CD4-positive, alpha-beta T cell treated with Interleukin-4 for 4 hours (primary cell): ENCODE measurements at regions not wholly inside any gene's neighbourhood (a gene's known extent, or its start where the extent isn't known, plus 50 kb on each side); places are given as distances from the start of the nearest gene placed in this dataset.

Experiments used
- DNase-seq: peaks from one replicate; pipeline ENCODE4 v3.0.0-alpha.2; 2020

- no peak for DNase-seq
Measured at GRCh38 chr3:46087871-46088270, 60.6 kb upstream of the XCR1 start.

DNA sequence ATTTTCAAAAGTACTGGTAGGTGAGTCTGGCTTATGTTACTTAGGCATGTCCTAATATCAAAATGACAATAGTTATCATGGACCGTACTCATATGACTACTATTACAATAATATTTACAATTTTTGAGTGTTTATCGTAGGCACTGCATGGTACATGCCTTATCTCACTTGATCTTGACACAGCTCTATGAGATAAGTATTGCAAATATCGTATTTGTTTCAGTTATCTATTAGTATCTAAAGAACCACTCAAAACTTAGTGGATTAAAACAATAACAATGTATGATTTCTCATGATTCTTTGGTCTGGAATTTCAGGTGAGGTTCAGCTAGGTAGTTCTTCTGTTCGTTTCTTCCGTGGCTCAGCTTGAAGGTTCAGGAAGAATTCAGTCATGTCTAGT lies 59.7 kb upstream of the XCR1 start:
- DNase-seq: no peak

GRCh38 chr3:46086083-46086437 lies 58.8 kb upstream of the XCR1 start:
- no peak for DNase-seq

DNA sequence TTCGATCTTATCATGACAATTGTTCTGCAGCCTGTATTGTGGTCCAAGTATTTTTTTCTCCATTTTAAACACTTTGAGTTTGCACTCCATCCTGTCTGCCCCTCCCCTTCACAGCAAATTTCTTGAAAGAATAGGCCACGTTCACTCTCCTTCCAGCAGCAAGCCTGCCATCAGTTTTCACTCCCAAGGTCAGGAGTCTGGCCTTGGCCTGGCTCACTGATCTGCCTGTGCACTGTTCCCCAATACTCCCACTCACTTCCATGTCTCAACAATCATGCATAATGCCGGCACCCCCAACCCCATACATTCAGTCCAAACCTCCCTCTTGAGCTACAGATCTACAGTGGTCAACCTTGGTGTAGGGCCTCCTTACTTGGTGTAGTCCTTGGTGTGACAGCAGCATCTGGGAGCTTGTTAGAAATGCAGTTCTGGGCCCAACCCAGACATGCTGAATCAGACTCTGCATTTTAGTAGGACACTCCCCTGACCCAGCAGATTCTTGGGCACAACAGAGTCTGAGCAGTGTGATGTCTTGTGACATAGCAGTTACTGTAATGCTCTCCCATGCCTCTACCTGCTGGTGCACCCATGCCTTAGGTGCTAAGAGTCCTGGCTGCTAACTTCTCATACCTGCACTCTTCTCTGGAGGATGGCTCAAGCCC lies 58.3 kb upstream of the XCR1 start:
- DNase-seq: no peak

DNA sequence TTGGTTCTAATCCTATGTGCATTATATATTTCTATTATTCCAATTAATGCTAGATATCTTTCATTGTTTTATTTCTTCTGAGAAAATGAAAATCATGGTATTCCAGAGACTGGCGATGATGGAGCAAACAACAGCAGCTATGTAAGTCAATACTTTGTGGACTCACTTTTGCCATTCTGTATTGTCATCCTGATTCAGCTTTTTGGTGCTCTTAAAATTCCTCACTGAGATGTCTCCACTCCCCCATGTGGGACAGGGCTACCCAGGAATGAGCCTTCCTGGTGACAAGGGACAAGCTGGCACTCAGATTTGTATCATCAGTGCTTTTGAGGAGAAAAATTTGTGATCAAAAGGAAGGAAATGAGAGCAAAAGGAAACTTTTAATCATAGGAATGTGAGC lies 56.7 kb upstream of the XCR1 start:
- DNase-seq: no peak

GRCh38 chr3:46082849-46083248 lies 55.6 kb upstream of the XCR1 start:
- no peak for DNase-seq

DNA sequence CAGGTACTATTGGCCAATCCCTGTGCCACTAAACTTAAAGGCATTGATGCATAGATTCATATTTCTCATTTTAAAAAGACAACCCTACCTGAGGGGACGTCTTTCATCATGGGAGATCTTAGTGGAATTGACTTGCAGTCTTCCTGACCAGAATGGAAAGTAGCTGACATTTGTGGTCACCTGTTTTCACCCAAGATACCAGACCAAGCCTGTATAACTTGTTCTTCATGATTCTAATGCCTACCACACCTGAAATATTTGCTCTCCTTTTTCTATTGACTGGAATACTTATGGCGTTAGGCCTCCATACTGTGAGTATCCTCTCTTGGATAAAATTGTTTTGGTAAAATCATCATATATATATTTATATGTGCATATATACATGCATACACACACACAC lies 54.7 kb upstream of the XCR1 start:
- no peak for DNase-seq

- no peak for DNase-seq
Measured at GRCh38 chr3:46080969-46081345, 53.7 kb upstream of the XCR1 start.

DNA sequence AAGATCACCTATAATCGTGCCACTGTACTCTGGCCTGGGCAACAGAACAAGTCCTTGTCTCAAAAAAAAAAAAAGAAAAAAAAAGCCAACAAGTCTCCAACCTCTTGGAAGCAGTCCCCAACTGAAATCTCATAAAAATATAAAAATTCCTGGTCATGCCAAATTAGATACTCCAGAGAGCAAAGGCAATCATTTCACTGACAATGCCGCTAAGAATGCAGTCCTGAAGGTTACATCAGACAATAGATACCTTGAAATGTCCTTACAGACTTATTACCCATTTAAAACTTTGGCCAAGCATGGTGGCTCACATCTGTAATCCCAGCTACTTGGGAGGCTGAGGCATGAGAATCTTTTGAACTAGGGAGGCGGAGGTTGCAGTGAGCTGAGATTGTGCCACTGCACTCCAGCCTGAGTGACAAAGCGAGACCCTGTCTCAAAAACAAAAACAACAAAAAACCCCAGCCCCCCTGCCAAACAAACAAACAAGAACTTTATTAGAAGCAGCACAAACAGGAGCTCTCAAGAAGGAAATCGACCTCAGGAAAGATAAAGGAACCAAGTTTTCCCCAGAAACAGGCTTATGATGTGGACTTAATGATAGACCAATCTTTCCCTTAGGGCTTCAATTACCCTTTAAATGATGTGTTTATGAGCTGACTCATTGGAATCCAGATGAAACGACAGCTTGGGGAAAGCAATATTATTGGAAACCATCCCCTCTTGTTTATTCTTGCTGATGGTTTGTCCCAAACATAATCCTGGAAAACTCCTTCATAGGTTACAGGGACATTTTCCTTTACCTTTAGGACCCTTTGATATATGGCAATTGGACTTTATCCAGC lies 53.1 kb upstream of the XCR1 start:
- no peak for DNase-seq

- peak; percentile 88 for DNase-seq
Measured at GRCh38 chr3:46078712-46079400, 51.6 kb upstream of the XCR1 start.
